NCI-H1694 treated with DMSO at 0.1 percent for 48 hours (cell line): ENCODE measurements at regions not wholly inside any gene's neighbourhood (a gene's known extent, or its start where the extent isn't known, plus 50 kb on each side); places are given as distances from the start of the nearest gene placed in this dataset.
"Not testable (repeated sequence)": the region's sequence is repeated elsewhere in the genome, so short reads cannot be mapped to it uniquely, and the experiment has no call there.

Experiments used
- DNase-seq: peaks from one replicate; lab custom pipeline; 2025; lab: John Stamatoyannopoulos, UW

GRCh38 chr9:78719029-78719428 lies 422.1 kb downstream of the PSAT1 start:
- not testable (repeated sequence) for DNase-seq

DNA sequence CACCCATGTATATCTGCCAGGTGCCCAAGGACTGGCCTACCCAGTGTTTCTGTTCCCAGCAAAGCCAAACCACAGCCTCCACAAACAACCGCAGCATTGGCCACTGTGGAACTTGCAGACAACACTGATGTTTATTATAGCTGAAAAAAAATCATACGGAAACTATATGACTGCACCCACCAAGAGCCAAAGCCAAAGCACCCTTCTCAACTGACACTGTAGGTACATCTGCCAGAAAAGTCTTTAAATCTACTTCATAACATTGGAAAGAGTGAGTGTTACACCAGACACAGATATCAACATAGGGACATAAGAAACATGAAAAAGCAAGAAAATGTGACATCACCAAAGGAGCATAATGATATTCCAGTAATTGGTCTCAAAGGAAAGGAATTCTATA lies 428.0 kb downstream of the PSAT1 start:
- DNase-seq = no peak

DNA sequence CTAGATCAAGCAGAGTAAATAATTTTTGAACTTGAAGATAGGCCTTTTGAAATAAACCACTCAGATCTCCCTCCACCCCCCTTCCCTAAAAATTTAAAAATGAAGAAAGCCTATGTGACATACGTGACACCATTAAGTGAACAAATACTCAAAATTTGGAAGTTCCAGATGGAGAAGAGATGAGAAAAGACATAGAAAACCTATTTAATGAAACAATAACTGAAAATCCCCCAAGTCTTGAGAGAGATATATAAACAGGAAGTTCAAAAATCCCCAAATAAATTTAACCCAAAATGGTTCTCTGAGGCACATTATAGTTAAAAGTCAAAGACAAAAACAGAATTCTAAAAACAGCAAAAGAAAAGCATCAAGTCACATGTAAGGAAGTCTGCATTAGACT lies 428.6 kb downstream of the PSAT1 start:
- no peak for DNase-seq

- no peak for DNase-seq
Observed at GRCh38 chr9:78745331-78745730, 448.4 kb downstream of the PSAT1 start.

- no peak for DNase-seq
Observed at GRCh38 chr9:78746010-78746409, 449.1 kb downstream of the PSAT1 start.

DNA sequence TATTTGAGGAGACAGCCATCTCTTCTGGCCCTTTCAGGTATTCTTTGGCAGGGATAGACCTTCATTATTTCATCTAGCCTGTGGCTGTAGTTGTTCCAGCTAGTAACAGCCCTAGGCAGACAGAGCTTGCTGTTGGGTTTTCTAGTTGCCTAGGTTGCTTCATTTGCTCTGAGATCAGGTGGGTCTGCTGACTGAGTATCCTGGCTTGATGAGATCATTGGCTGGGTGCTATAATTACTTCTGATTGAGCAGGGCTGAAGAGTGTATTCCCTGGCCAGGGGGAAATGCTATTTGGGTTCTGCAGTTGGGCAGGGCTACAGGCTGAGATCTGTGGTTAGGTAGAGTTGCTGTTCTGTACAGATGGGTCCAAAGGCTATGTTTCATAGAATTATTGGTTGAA lies 456.1 kb downstream of the PSAT1 start:
- no peak for DNase-seq

DNA sequence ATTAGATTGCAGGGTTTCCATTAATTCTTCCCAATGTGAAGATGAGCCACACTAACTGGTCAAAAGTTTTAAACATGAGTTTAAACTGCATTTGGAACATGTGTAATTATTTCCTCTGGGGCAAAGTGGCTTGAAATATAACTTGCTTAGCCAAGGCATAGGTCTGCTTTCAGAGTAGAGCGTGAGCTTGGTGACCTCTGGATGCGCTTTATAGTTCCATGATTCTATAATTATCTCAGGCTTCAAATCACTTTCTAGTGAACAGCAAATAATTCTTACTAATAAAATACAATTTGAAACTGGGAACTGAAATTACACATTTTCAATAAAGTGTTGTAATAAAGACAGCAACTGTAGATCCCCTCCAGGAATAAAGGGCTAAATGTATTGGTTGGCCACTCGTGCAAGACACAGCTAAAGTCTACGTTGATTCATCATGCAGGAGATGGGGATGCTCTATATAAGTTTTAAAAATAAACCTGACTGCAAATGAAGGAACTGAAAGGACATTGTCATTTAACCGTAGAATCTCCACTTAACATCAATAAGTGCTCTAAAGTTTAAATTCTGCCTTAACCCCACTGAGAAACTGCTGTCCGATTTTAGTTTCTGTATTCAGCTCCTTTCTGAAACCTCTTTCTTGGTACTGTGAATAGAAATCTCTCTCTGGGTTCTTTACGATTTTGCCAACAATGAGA lies 460.0 kb downstream of the PSAT1 start:
- DNase-seq = no peak

DNA sequence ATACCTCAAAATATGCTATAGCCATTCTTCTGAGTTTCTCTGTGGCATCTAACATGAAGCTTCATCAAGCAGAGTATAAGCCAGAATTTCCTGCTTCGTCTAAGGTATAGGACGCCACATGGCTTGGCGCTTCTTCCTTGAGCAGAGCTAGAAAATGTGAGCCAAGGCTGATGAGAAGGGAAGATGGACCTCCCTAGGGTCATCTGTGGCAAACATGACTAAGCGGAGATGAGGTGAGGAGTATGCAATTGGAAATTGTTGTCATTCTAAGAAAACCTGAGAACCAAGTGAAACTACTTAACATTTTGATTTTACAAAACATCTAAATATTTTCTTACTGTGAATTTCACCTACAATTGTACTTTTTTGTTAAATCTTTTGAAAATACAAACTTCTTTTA lies 466.5 kb downstream of the PSAT1 start:
- DNase-seq = no peak

DNA sequence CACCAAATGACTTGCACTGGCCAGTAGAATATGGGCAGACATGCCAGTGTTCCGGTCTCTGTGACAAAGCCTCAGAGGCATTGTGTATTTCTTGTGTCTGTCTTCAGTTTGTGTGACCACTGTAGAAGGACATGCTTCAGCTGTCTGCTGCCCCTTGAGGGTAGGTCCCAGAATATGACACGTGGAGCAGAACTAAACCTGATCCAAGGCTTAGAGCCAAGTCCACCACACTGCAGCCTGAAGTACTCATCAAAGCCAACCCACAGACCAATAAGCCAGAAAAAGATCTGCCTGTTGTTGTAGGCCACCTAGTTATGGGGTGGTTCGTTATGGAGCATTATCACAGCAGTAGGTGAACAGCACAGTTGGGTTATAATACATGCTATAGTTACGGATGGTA lies 468.9 kb downstream of the PSAT1 start:
- no peak for DNase-seq

DNA sequence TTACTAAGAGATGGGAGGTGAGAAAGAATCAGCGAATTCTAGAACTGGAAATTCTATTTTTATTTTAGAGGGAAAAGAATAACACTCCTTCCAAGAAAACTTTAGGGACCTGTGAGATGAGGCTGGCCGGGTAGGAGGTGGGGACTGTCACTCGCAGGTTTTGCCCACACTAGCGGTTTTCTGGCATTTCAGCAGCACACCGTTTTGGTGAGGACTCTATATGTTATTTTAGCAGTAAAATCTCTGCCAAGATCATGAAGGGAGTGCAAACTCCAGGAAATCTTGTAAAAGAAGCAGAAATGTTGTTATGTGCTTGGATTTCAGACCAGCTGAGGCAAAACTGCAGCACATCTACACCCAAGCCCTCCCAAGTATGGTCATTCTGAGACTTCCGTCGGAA lies 470.6 kb downstream of the PSAT1 start:
- no peak for DNase-seq

DNA sequence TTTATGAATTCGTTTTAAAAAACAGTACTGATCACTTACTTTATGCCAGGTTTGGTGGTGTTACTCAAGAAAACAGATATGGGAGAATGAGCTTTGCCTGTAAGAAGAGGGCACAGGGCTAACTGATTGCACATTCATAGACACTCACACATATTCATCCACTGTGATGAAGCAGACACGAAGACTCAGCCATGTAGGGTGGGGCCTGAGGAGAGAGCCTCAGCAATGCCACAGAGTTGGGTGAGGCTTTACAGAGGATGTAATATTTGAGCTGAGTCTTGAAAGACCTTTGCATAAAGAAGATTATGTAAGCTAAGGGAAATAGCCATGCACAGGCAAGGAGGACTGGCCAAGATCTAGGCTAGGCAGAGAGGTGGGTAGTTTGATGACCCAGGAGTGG lies 472.8 kb downstream of the PSAT1 start:
- DNase-seq = no peak

- DNase-seq = no peak
Observed at GRCh38 chr9:78775211-78775610, 478.3 kb downstream of the PSAT1 start.

GRCh38 chr9:78775696-78776295 lies 478.9 kb downstream of the PSAT1 start:
- no peak for DNase-seq

DNA sequence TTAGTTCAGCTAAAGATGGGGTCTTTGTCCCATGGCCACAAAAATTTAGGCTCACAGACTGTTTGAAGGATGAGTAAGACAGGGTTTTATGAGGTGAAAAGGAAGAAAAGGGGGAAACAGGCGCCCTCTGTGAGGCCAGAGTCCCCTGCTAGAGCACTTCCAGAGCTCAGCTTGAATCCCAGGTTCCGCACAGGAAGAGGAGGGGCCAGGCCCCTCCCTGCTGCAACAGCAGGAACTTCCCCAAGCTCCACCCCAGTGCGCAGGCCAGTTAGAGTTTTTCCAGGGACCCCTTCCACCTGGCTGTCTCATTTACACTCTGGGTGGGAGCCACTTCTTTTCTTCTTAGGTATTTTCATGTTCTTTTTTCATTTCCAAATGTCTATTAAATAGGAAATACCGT lies 480.8 kb downstream of the PSAT1 start:
- no peak for DNase-seq

DNA sequence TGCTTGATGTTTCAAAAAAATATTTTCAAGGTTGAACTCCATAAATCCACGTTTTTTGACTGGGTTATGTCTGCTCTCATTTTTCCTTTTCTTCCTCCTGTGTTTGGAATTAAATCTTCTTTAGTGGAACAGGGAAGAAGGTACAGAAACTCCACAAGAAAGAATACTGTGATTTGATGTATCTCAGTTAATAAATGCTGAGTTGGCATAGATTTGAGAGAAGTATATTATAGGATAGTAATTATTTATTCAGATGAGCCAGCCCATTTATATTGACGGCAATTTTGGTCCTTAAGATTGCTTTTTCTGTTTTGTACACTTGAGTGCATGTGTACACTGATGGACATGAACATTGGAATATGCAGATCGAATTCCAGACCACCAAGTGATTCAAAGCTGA lies 481.4 kb downstream of the PSAT1 start:
- no peak for DNase-seq

- no peak for DNase-seq
Observed at GRCh38 chr9:78778861-78779374, 482.0 kb downstream of the PSAT1 start.

- DNase-seq = no peak
Observed at GRCh38 chr9:78781681-78782080, 484.8 kb downstream of the PSAT1 start.

- DNase-seq = no peak
Observed at GRCh38 chr9:78782234-78782633, 485.3 kb downstream of the PSAT1 start.

DNA sequence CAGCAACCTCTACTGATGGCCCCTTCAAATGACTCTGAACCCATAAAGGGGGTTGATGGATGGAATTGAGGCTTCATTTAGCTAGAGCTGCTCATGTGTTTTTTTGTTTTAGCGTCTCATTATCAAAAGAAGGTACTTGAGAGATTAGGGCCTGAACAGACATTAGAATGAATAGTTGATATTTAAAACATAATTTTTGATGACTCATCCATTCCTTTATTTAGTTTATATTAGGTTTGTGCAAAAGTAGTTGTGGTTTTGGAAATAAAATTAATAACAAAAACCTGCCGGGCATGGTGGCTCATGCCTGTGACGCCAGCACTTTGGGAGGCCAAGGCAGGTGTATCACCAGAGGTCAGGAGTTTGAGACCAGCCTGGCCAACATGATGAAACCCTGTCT lies 485.9 kb downstream of the PSAT1 start:
- no peak for DNase-seq

- DNase-seq = no peak
Observed at GRCh38 chr9:78783743-78784142, 486.8 kb downstream of the PSAT1 start.

DNA sequence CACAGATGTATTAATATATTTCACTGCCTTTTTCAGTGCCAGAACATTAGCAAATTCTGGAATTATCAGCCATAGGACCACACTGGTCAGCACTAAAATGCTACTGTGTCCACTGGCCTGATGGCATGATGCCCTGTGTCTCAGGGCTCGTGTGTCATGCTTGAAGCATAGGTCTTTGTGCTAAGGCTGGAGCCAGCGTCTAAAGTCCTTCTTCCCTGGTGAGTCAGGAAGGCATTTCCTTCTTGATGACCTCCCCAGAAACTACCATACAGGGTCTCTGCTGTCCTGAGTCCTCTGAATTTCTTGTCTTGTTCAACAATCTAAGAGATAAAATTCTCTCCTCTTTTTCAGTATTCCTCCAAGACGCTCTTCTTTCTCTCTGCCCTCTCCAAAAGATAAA lies 489.9 kb downstream of the PSAT1 start:
- DNase-seq = no peak

- no peak for DNase-seq
Observed at GRCh38 chr9:78788101-78788500, 491.2 kb downstream of the PSAT1 start.

GRCh38 chr9:78791779-78792178 lies 494.9 kb downstream of the PSAT1 start:
- DNase-seq = no peak

DNA sequence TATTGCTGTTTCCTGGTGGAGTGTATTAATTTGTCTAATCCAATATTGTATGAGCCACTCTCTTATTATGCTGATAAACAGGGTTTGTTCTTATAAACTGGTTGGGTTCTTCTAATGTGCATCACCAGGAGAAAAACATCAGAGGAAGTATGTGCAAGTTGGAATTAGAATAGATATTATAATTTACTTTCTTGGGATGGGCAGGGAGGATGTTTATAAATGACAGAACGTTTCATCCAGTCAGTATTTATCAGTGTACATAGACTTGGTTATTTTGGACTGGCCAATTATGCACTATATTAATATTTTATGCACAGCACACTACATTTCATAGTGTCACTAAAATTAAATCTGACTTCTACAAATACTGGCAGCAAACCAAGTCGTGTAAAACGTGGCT lies 495.8 kb downstream of the PSAT1 start:
- DNase-seq = no peak
